ENCODE measurements at regions not wholly inside any gene's neighbourhood (a gene's known extent, or its start where the extent isn't known, plus 50 kb on each side); places are given as distances from the start of the nearest gene placed in this dataset.

GRCh38 chr4:66014146-66014765 lies 344.0 kb upstream of the EPHA5 start:
- TF ChIP-seq CTCF (IDR thresholded peaks at IDR 0.05; ENCODE audit: insufficient read depth, low read length) (no peak), POLR2AphosphoS5 (IDR thresholded peaks at IDR 0.05; ENCODE audit: low read depth) (no peak), REST (IDR thresholded peaks at IDR 0.05; ENCODE audit: insufficient replicate concordance, low read depth) (no peak)

All from HL-60 (cell line).